Stimulated activated CD4-positive, alpha-beta T cell treated with anti-CD3 and anti-CD28 coated beads, Interleukin-15, amount 100 ng/mL, for 48 hours (primary cell): ENCODE measurements at regions not wholly inside any gene's neighbourhood (a gene's known extent, or its start where the extent isn't known, plus 50 kb on each side); places are given as distances from the start of the nearest gene placed in this dataset.
"Not testable (repeated sequence)": the region's sequence is repeated elsewhere in the genome, so short reads cannot be mapped to it uniquely, and the experiment has no call there.

ENCODE experiments used
- DNase-seq, 2 donors: peaks; one replicate each; pipeline ENCODE4 v3.0.0-alpha.2; 2020; ENCODE audit warnings: low read depth in 2 of 2

DNA sequence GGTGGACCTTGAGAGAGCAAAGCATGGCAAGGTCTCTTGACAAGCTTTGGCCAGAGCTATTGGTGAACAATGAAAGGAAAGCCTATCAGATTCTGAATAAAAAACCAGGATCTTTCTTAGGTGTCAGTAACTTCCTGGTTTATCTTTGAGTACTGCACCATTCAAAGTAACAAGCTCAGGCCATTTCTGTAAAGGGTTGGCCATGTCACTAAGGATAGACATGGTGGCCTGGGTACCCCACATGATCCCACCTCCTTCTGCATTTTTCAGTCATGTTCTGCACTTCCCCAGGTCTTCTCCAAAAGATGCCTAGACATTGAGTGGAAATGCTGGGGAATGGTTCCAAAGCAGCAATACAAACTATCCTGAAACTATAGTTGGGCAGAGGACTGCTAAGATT, 242.0 kb downstream of the ARHGAP12 start:
- no peak for DNase-seq

DNA sequence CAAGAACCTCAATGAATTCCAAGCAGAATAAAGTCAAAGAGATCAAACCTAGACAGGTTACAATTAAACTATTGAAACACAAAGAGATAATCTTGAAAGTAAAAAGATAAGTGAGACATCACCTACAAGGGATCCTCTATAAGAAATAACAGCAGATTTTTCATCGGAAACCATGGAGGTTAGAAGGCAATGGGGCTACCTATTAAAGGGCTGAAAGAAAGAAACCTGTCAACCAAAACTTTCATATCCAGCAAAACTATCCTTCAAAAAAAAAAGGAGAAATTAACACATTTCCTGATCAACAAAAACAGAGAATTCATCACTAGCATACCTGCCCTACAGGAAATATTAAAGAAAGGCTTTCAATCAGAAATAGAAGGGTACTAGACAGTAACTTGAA, 244.9 kb downstream of the ARHGAP12 start:
- no peak for DNase-seq

DNA sequence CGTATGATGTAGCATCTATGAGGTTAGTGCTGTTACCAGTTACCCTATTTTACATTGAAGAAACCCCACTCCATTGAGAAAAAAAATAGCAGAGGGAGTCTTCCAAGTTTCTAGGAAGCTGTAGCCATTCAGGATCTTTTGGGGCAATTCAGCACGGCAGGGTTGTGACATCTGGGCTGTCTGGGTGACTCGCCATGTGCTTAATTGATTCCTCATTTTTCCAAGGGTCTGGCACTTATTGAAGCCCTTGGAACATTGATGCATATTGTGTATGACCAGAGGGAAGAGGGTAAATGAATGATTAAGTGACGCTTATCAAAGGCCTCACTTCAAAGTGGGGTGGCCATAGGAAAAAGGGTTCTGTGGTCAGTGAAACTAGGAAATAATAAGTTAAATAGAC, 248.7 kb downstream of the ARHGAP12 start:
- DNase-seq: no peak

DNA sequence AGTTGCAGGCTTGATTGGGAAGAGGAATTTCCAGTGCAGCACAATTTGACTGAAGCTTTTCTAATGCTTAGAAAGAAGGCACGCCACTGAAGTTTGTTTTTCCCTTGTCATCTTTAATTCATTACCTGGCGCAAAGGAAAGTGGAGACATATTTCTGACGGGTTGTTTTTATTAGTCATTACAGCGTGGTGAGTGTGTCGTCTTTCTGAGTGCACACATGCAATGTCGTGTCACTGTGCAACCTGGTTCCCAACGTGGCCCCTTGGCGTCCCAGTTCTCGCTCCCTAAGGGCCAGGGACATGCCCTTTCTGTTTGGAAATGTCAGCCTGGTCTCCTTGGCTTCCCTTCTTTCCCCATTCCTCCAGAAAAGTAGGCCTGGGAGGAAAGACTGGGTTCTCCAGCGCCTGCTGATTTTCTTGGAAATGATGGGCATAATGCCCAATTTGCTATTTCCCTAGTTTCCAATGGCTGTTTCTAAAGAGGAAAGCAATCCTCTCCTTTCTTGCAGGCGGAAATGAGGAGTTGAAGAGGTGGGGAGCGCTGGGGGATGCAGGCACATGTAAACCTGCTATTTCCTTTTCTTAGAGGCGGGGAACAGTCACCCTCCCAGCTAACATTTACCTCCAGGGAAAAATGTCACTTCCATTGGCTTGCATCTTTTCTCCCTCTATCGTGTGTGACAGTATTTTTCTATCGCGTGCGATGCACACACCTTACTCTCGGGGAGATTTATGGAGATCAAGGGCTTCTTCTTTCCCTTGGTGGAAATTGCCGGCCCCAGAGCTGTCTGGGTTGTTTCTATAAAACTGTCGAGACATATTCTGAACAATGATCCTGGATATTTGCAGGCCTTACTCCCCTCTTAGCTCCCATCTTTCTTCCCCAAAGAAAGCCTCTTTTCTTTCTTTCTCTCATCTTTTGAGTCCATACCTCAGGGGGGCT, 249.8 kb downstream of the ARHGAP12 start:
- no peak for DNase-seq

DNA sequence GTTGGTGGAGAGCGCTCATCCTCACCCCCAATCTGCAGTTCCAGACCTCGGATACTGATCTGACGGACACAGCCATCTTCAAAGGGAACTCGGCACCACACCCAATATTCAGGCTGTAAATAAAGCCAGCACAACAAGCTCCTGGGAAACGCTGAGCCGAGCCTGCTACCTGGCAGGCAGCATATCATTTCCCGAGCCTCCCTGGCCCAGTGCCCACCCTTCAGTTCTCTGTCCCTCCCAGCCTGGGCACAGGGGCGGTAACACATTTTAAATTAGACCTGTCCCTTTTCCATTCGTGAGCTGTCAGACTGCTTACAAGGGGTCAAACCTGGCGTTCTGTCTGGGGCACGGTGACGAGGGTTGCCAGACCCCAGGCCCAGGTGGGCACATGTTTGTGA, 250.5 kb downstream of the ARHGAP12 start:
- no peak for DNase-seq

DNA sequence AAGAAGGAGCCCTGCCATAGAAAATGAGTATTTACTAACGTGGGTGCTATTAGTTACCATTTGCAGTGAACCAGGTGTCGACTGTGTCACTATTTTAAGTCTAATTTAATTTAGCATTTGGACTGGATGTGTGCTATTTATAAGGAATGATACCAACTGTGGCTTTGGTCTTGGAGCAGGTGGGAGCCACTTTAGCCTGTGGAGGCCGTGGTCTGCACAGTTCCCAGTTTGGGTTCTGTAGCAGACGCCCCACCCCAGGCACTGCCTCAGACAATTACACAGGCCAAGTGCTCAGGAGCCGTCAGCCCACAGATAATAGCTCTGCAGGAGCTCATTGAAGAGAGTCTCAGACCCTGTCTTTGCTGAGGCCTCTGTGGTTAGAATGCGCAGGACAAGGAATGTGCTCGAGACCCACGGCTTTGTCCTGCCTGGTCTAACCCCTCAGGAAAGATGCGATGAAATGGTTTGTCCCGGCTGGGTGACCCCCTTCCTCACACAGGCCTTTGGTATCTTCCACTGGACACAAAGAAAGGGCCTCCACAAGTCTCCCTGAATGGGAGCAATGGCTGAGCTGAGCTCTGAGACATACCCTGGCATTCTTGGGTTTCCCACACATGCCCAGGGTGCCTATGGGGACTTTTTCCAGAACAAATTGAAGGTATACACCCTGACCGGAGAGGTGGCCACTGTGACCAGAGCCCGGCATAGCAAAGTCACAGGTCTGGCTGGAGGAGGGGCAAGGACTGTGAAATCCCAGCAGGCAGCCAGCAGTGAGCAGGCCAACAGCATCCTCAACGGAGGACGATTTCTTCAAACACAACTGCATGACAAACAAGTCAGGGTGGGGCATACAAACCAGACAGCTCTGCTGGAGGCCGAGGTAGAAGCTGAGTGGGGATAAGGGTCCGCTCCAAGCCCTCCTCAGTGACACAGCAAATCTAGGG, 251.2 kb downstream of the ARHGAP12 start:
- no peak for DNase-seq

DNA sequence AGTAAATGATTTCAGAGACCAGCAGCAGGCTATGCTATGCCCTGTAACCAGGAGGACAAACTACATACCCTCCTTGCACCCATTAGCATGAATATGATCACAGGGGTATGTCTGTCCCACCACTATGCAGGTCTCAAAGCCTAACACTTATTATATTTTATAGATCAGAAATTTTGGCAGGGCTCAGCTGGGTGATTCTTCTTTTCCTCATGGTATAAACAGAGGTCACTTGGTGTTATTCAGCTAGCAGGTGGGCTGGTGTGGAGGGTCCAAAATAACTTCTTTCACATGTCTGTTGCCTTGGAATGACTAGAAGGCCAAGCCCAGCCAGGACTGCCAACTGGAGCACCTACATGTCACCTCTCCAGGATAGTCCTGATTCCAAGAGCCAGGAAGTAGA, 252.9 kb downstream of the ARHGAP12 start:
- no peak for DNase-seq

DNA sequence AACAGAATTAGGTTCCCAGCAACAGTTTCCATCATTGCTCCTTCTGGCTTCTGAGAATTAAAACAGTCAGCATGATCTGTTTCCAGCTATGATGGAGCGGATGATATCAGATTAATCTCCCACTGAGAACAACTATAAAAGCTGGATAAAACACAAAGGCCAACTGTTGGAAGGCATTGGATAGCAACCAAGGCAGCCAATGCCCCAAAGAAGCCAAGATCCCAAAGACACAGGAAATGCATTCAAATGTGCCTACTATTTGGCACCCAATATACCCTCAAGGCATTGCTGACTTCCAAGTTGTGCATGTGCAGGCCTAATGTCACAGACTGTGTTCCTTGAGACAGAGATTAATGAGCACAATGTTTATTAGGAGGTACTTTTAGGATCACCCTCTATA, 259.3 kb downstream of the ARHGAP12 start:
- no peak for DNase-seq

DNA sequence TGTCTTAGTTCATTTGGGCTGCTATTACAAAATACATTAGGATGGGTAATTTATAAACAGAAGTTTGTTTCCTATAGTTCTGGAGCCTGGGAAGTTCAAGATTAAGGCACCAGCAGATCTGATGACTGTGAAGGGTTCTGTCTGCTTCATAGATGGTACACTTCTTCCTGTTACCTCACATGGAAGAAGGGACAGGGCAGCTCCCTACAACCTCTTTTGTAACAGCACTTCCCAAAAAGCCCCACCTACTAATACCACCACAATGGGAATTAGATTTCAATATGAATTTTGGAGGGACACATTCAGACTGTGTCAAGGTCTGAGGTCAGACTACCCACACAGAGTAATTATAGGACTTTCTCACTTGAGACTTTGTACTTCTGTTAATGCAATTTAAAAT, 260.3 kb downstream of the ARHGAP12 start:
- no peak for DNase-seq

DNA sequence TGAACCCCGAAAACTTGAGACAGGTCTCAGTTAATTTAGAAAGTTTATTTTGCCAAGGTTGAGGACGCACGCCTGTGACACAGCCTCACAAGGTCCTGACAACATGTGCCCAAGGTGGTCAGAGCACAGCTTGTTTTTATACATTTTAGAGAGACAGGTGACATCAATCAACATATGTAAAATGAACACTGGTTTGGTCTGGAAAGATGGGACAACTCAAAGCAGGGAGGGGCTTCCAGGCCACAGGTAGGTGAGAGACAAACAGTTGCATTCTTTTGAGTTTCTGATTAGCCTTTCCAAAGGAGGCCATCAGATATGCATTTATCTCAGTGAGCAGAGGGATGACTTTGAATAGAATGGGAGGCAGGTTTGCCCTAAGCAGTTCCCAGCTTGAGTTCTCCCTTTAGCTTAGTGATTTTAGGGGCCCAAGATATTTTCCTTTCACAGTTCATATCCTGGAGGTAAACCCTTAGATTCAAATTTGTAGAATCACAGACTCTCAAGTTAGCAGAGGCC, 262.8 kb downstream of the ARHGAP12 start:
- not testable (repeated sequence) for DNase-seq

DNA sequence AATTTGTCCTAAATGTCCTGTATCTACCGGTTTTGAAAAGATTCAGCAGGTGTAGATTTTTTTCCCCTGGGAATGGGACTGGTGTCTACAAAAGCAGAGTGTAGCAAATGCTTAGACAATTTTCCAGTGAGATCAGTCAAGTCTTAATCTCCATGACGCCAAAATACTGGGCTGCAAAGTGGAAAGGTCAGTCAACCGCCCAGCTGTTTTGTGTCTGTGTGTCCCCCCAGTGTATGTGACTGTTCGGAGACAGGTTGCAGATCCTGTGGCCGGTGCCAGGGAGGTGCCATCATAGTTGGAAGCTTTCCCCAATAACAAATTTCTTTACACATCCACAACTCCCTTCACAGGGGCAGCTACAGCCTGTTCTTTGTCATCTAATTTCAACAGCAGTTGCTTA, 263.8 kb downstream of the ARHGAP12 start:
- no peak for DNase-seq

DNA sequence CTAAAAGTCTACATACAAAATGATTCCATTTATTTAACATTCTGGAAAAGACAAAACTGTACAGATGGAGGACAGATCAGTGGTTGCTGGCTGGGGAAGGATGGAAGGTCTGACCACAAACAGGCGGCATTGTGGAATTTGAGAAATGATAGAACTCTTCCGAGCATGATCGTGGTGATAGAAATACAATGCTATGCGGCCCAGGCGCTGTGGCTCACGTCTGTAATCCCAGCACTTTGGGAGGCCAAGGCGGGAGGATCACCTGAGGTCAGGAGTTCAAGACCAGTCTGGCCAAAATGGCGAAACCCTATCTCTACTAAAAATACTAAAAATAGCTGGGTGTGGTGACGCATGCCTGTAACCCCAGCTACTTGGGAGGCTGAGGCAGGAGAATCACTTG, 264.6 kb downstream of the ARHGAP12 start:
- not testable (repeated sequence) for DNase-seq

DNA sequence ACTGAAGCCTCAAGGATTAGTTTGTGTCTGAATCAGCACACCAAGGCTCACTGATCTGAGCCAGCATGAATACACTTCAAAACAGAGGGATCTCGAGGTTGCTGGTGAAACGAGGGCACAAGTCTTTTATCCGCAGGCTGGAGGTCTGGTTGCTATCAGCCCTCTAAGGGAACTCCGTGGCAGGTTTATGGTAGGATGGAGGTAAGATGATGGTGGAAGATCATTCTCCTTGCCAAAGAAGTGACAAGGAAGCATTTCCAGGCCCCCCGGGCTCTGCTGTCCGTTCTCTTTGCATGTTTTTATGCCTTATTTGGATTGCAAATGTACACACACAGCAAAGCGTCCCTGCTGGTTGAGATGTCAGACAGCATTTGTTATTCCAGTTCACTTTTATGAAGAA, 268.3 kb downstream of the ARHGAP12 start:
- no peak for DNase-seq

DNA sequence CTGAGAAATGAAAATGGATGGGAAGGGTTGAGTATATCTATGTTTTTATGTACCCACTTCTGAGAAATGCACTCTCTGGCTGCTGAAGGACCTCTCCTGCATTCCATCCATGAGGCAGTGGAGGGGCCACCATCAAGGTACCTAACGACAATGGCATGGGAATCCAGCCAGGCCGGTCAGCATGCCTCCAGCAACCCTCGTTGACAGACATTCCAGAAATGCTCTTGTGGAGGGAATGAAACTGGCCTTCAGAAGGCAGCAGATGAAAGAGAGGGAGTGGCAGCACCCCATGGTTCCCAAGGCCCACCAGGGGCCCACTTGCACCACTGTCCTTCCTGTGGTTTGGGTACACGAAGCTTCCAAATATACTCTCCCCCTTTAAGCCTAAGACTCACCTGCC, 269.0 kb downstream of the ARHGAP12 start:
- no peak for DNase-seq

DNA sequence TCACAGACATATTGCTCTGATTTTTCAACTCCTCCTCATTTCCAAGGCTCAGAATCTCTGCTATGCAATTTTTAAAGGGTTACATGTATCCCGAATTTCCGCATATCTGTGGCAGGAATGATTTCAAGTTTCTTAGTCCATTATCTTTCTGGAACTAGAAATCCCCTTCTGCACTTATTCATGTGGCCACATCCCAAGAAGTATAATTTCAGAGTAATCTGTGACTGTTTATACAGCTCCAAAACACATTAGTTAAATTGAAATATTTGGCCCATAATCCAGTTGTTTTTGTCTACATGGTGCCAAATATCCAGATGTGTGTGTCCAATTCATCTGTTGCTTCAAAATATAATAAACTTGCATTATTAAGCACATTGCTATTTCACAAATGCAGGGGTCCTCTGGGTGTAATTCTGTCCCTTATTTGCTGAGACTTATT, 271.2 kb downstream of the ARHGAP12 start:
- DNase-seq: no peak

DNA sequence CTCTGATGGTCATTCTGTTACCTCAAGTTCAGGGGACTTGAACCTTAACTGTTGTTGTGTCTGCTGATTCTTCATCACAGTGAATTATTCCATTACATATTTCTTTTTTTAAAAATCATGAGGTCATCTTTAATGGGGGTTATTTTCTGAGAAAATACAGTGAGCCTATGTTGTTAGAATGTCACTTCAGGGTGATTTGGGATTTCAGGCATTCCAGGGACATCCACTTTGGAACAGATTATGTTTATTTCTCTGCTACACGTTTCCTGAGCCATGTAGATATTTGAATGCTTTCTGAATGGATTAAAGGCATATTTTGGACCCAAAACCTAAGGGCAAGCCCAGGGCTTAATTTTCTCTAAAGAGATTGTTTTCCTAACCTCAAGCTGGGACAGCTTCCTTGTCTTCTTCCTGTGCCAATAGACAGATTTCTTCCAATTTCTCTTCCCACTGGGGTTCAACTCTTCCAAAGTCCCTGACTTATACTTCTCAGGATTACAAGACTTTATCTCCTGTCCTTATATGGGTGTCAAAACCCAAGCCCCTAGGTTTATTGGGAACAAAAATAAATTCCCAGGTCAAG, 271.7 kb downstream of the ARHGAP12 start:
- DNase-seq: no peak

DNA sequence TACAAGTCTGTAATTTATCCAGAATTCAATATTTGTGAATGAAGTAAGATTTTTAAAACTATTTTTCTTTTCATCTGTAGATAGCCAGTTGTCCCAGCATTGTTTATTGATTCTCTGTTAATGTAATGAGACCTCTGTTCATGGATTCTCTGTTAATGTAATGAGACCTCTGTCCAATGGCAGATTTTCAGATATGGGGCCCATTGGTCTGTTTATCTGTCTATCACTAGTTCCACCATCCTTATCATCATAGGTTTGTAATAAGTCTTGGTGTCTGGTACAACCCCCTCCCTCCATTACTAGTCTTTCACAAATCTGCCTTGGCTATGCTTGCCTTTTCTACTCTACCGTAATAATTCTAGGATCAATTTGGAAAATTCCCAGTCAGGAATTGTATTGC, 276.6 kb downstream of the ARHGAP12 start:
- DNase-seq: no peak

DNA sequence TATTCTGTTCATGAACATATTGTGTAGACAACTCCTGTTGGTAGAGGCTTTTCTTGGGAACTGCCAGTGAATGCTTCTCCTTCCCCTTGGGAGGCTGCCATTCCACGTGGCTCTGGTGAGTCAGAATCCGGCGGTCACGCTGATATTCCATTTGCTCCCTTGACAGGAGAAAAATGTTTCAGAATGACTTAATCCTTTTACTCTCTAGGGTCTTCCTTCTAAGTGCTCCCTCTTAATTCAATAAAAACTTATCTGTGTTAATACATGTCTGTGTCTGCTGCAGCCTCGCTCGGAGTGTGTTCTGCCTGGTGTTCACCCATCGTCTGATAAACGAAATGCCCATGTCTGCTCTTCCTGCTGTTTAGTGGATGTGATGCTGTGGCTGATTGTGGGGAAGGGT, 278.6 kb downstream of the ARHGAP12 start:
- DNase-seq: no peak

DNA sequence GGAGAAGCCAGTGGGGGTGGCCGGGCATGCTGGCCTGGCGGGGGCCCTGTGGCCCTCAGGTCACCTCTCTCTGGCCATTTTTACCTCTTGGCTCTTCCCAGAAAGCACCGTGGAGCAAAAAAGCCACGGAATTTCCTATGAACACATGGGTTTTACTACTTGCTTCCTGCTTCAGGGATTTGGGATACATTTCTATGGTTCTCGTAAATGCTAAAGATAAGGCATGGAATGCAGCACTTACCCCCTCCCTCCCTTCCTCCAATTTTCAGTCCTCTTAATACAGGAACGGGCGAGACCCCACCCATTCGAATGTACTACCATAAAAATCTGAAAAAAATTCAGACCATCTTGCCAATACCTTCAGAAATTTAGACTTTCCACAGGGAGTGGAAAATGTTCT, 279.7 kb downstream of the ARHGAP12 start:
- DNase-seq: no peak

DNA sequence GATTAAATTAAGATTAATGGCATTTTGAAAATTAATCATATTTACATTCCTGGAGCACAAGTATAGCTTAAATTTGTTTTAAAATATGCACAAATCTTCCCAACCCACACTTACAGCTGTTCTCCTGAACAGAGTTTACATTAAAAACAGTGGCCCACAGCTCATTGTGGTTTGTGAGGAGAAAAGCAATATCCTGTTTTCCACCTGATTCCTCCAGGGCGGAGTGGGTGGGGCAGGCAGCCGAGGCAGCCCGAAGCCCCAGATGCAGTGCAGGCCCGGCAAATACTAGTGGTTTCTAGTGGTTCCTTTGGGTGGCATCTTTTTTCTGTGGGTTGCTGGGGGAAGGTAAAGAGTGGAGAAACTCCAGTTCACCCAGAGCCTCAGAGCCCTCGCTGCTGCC, 280.8 kb downstream of the ARHGAP12 start:
- DNase-seq: no peak

DNA sequence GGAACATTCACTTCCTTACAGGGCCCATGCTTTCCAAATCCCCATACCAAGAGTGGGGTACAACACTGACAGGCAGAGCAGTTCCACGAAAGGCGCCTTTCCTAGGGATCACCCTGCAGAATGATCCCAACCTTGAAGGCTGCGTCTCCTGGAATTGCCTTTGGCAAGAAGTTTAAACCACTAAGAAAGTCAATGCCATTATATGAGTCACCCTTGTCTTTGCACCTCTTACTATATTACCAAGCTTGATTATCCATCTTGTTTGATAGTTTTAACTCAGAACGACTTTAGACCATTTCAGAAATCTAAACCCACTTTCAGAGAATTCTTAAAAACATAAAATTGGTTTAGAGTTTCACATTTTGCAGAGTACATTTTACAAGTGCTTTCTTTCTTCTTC, 282.1 kb downstream of the ARHGAP12 start:
- no peak for DNase-seq

DNA sequence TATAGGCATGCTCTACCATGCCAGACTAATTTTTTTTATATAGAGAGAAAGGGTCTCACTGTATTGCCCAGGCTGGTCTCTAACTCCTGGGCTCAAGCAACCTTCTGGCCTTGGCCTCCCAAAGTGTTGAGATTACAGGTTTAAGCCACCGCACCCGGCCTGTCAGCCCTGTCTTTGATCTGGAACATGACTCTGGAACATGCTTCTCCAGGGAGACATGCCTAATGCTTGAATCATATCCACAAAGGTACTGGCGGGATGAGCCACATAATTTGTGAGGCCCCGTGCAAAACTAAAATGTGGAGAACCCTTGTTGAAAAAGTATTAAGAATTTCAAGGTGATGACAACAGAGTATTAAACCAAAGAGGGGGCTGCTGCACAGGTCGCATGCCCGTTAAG, 282.8 kb downstream of the ARHGAP12 start:
- no peak for DNase-seq
